ENCODE measurements at regions not wholly inside any gene's neighbourhood (a gene's known extent, or its start where the extent isn't known, plus 50 kb on each side); places are given as distances from the start of the nearest gene placed in this dataset.

- no peak for DNase-seq (ENCODE audit: low read depth)
Observed at GRCh38 chr12:58981961-58982360, 61.7 kb upstream of the LRIG3 start.

GRCh38 chr12:58980768-58981167 is 60.5 kb upstream of the LRIG3 start:
- no peak for DNase-seq (ENCODE audit: low read depth)

- DNase-seq (ENCODE audit: low read depth), result no peak
Observed at GRCh38 chr12:58978717-58979116, 58.4 kb upstream of the LRIG3 start.

GRCh38 chr12:58977476-58977875 is 57.2 kb upstream of the LRIG3 start:
- DNase-seq (ENCODE audit: low read depth), result no peak

- no peak for DNase-seq (ENCODE audit: low read depth)
Observed at GRCh38 chr12:58976146-58976545, 55.8 kb upstream of the LRIG3 start.

Measured in HS-27A (cell line).